ENCODE measurements at regions not wholly inside any gene's neighbourhood (a gene's known extent, or its start where the extent isn't known, plus 50 kb on each side); places are given as distances from the start of the nearest gene placed in this dataset.

GRCh38 chr4:179748837-179749236, 2306.6 kb upstream of the AGA start:
- H3K4me3 ChIP-seq (ENCODE audit: low read depth, poor library complexity, severe bottlenecking), result no peak overlapping the region
- no peak for DNase-seq (ENCODE audit: low spot score in 2 of 2)
- 92 to 93% methylated on average over 6 of the region's 6 CpGs for WGBS, 2 donors
- TF ChIP-seq, protein P1, sequence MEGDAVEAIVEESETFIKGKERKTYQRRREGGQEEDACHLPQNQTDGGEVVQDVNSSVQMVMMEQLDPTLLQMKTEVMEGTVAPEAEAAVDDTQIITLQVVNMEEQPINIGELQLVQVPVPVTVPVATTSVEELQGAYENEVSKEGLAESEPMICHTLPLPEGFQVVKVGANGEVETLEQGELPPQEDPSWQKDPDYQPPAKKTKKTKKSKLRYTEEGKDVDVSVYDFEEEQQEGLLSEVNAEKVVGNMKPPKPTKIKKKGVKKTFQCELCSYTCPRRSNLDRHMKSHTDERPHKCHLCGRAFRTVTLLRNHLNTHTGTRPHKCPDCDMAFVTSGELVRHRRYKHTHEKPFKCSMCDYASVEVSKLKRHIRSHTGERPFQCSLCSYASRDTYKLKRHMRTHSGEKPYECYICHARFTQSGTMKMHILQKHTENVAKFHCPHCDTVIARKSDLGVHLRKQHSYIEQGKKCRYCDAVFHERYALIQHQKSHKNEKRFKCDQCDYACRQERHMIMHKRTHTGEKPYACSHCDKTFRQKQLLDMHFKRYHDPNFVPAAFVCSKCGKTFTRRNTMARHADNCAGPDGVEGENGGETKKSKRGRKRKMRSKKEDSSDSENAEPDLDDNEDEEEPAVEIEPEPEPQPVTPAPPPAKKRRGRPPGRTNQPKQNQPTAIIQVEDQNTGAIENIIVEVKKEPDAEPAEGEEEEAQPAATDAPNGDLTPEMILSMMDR (IDR thresholded peaks at IDR 0.05), result no peak
- TF ChIP-seq POLR2A (IDR thresholded peaks at IDR 0.05), result no peak
- intact Hi-C loops (cut with DNase I; ENCODE audit: low total_unique reads), result no loop called here

GRCh38 chr4:179750374-179750773, 2308.1 kb upstream of the AGA start:
- no peak overlapping the region for H3K4me3 ChIP-seq (ENCODE audit: low read depth, poor library complexity, severe bottlenecking)
- WGBS, 2 donors, result 39 to 50% methylated on average over 4 of the region's 4 CpGs
- DNase-seq (ENCODE audit: low spot score in 2 of 2), result no peak
- intact Hi-C loops (cut with DNase I; ENCODE audit: low total_unique reads), result no loop called here
- no peak for TF ChIP-seq POLR2A (IDR thresholded peaks at IDR 0.05)
- TF ChIP-seq, protein P1 (IDR thresholded peaks at IDR 0.05), result no peak

DNA sequence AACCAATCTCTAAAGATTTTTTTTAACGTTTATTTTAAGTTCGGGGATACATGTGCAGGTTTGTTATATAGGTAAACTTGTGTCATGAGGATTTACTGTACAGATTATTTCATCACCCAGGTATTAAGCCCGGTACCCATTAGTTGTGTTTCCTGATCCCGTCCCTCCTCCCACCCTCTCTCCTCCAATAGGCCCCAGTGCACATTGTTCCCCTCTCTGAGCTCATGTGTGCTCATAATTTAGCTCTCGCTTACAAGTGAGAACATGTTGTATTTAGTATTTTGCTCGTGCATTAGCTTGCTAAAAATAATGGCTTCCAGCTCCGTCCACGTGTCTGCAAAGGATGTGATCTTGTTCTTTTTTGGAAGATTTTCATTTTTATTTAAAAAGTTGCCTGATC, 2309.4 kb upstream of the AGA start:
- intact Hi-C loops (cut with DNase I; ENCODE audit: low total_unique reads), result no loop called here
- WGBS, 2 donors, result 43 to 49% methylated on average over 8 of the region's 8 CpGs
- TF ChIP-seq POLR2A (IDR thresholded peaks at IDR 0.05), result no peak
- TF ChIP-seq, protein P1 (IDR thresholded peaks at IDR 0.05), result no peak
- H3K4me3 ChIP-seq (ENCODE audit: low read depth, poor library complexity, severe bottlenecking), result no peak overlapping the region
- no peak for DNase-seq (ENCODE audit: low spot score in 2 of 2)

GRCh38 chr4:179755322-179755721, 2313.1 kb upstream of the AGA start:
- no peak for TF ChIP-seq POLR2A (IDR thresholded peaks at IDR 0.05)
- TF ChIP-seq, protein P1 (IDR thresholded peaks at IDR 0.05), result no peak
- WGBS, 2 donors, result 52 to 53% methylated on average over 1 of the region's 1 CpG

DNA sequence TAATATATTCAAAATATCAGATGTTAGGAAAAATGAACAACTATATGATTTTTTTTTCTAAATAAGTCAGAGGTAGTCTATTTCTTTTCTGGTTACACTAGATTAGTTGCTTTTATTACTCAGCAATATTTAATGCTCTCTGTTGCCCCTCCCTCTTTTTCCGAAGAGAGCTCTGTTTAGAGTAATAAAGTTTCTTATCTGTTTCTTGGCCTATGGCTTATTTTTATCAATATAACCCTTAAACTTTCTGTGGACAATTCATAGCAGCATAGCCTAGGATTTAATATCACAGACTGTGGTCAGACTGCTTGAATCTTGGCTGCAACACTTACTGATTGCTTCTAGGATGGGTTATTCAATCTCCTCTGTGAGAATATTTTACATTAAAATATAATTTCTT, 2315.4 kb upstream of the AGA start:
- TF ChIP-seq, protein P1 (IDR thresholded peaks at IDR 0.05), result no peak
- TF ChIP-seq POLR2A (IDR thresholded peaks at IDR 0.05), result no peak
- intact Hi-C loops (cut with DNase I; ENCODE audit: low total_unique reads), result no loop called here
- no peak overlapping the region for H3K4me3 ChIP-seq (ENCODE audit: low read depth, poor library complexity, severe bottlenecking)
- WGBS, 2 donors, result 63 to 77% methylated on average over 1 of the region's 1 CpG
- DNase-seq (ENCODE audit: low spot score in 2 of 2), result no peak

More at GRCh38 chr4:179755322-179755721, 2313.1 kb upstream of the AGA start:
- no peak for DNase-seq (ENCODE audit: low spot score in 2 of 2)
- no peak overlapping the region for H3K4me3 ChIP-seq (ENCODE audit: low read depth, poor library complexity, severe bottlenecking)
- intact Hi-C loops (cut with DNase I; ENCODE audit: low total_unique reads), result no loop called here

DNA sequence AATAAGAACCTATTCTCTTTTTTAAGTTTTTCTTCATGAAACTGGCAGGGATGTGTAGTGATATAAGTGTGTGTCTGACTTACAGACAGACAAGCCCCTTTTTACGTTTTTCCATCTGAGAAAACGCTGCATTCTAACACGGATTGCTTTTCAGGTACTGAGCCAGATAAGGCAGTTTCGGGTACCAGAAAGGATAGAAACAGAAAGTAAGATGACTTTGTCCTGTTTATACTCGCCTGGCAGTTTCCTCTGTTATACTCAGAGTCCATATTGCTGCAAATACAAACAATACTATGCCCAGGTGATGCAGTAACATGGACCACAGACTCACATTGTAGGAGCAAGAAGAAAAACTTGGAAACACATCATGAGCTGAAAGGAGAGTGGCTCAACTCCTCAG, 2320.6 kb upstream of the AGA start:
- 81 to 89% methylated on average over 5 of the region's 5 CpGs for WGBS, 2 donors
- TF ChIP-seq POLR2A (IDR thresholded peaks at IDR 0.05), result no peak
- TF ChIP-seq, protein P1 (IDR thresholded peaks at IDR 0.05), result no peak
- intact Hi-C loops (cut with DNase I; ENCODE audit: low total_unique reads), result no loop called here

More for the DNA sequence above, 2320.6 kb upstream of the AGA start:
- no peak overlapping the region for H3K4me3 ChIP-seq (ENCODE audit: low read depth, poor library complexity, severe bottlenecking)
- DNase-seq (ENCODE audit: low spot score in 2 of 2), result no peak
